NCI-H446 (cell line): ENCODE measurements at regions not wholly inside any gene's neighbourhood (a gene's known extent, or its start where the extent isn't known, plus 50 kb on each side); places are given as distances from the start of the nearest gene placed in this dataset.
"Not testable (repeated sequence)": the region's sequence is repeated elsewhere in the genome, so short reads cannot be mapped to it uniquely, and the experiment has no call there.

Experiments
- DNase-seq, 2 experiments: peaks; one replicate each; lab custom pipeline; 2025; lab: John Stamatoyannopoulos, UW

DNA sequence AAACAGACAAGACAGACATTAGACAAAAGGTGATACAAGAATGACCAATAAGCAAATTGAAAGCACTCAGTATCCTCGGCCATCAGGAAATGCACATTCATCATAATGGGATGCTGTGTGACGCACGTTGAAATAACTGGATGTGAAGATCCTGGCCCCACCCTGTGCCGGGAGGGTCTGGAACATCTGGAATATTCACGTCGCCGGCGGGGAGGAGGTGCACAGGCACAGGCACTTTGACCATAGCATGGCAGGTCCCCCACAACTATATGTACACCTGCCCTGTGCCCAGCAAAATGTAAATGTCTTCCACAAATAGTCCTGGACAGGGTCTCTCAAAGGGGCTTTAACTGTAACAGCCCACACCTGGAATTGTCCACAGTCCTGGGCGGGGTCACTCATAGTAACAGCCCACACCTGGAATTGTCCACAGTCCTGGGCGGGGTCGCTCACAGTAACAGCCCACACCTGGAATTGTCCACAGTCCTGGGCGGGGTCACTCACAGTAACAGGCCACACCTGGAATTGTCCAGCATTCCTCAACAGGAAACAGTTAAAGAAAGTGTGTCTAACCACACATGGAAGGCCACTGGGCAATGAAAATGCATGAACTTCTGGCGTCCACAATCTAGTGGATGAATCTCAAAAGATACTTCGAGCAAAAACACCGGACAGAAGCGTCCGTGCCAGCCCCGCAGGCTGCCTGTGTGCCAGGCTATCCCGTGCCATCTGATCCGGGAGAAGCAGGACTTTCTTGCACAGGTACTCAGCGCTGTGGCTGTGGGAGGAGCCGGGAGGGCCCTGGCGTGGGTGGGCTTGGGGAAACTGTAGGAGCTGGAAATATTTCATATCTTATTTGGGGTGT lies 113.4 kb downstream of the RTP5 start:
- no peak for DNase-seq

DNA sequence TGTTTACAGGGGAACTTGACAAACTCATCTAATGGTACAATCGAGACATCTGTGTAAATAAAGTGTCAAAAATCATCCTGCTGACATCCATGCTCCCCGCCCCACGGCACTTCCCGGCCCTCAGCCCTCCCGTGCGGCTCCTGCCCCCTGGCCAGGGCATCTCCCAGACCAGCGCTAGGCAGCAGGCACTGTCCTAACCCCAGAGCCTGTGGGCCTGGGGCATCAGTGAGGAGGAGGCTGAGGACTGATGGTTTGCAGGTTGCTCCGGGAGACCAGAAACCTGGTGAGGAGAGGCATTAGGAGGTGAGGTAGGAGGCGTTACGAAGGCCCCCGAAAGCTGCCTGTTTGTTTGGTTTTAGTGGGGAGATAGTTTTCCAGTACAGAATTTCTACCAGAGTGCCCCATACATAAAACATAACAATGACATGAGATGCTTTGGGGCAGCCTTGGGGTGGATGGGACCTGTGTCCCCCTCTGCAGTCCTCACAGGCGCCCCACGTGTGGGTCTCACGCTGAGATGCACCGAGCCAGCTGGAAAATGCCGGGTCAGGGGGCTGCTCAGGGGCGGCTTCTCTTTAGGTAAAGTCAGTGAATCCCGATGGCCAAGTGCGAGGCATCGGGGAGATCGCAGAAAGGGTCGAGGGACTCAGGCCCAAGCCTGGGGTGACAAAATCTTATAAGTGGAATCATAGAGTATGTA lies 114.2 kb downstream of the RTP5 start:
- no peak for DNase-seq

DNA sequence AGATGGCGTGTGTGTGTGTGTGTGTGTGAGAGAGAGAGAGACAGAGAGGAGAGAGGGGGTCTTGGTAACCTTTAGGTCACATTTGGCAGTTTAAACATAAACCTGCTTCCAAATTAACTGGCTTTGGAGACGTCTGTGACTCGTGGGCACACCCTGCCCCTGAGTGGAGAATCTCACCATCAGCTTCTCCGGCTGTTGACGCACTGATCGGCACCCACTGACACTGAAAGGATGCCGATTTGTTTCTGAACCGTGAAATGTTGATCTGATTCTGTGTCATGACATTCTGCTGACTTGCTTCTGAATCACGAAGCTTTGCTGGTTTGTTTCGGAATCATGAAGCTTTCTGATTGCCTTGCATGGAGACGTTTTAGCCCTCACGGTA lies 114.7 kb downstream of the RTP5 start:
- no peak for DNase-seq

DNA sequence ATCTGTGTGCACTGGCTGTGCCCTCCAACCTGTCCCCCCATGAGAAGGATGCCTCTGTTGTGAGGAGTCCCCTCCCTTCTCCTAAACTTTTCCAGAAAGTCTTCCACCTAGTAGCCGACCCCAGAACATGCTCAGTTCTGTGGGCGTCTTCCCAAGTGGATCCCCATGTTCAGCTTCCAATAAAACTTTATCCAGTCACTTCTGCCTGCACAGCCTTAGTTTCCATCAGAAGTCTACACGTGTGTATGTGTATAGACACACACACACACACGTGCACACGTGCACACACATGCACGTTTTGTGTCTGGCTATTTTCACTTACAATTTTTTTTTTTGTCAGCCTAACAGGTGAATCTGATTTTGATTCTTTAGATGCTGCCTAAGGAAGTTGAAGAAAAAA lies 115.1 kb downstream of the RTP5 start:
- no peak for DNase-seq

DNA sequence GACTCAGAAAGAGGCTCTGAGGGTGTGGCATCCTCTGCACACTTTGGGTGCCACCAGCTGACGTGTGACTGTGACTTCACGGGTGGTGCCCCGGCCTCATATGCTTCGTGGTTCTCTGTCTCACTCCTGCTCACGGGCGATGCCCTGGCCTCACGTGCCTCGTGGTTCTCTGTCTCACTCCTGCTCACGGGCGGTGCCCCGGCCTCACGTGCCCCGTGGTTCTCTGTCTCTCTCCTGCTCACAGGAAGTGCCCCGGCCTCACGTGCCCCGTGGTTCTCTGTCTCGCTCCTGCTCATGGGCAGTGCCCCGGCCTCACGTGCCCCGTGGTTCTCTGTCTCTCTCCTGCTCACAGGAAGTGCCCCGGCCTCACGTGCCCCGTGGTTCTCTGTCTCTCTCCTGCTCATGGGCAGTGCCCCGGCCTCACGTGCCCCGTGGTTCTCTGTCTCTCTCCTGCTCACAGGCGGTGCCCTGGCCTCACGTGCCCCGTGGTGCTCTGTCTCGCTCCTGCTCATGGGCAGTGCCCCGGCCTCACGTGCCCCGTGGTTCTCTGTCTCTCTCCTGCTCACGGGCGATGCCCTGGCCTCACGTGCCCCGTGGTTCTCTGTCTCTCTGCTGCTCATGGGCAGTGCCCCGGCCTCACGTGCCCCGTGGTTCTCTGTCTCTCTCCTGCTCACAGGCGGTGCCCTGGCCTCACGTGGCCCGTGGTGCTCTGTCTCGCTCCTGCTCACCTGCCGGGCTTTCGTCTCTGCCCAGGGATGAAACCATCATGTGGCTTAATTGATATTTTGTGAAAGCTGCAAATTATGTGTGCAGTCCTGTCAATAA lies 115.8 kb downstream of the RTP5 start:
- DNase-seq, result not testable (repeated sequence)

DNA sequence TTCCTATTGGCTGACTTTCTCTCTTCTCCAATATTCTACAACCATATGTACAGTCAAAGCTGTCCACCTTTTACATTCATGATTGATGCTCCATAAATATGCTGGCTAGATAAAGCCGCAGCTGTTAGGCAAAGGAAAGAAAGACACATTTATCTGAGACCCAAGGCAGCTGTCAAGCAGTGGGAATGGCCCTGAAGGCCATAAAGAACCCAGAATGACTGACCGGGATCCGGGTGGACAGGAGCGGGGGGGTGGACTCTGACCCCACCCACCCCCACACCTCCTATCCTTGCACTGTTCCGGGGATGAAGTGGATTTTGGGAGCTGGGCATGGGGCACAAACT lies 116.4 kb downstream of the RTP5 start:
- DNase-seq, result no peak

DNA sequence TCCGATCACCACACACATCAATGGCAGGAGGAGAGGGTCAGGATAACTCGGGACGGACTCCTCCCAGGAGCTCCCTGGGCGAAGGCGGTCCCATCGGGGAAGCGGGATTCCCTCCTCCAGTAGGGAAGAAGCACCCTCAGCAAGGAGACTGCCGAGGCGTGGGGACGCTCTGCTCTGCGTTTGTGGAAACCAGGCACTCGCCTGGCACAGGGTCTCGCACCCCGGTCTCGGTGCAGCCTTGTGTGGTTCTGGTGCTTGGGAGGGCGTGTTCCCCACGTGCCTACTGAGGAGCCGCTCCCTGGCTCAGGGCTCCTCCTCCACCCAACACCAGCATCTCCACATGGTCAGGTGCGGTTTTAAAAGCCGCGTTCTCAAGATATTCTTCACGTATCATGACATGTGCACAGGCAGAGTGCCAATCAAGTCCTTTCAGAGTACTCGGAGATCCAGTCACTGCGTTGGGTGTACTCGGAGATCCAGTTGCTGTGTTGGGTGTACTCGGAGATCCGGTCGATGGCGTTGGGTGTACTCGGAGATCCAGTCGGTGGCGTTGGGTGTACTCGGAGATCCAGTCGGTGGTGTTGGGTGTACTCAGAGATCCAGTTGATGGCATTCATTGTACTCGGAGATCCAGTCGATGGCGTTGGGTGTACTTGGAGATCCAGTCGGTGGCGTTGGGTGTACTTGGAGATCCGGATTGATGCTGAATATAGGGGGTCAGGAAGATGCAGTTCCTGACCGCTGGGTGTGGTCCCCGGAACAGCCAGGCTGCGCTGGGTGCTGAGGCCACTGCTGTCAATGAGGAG lies 117.5 kb downstream of the RTP5 start:
- DNase-seq, result no peak

DNA sequence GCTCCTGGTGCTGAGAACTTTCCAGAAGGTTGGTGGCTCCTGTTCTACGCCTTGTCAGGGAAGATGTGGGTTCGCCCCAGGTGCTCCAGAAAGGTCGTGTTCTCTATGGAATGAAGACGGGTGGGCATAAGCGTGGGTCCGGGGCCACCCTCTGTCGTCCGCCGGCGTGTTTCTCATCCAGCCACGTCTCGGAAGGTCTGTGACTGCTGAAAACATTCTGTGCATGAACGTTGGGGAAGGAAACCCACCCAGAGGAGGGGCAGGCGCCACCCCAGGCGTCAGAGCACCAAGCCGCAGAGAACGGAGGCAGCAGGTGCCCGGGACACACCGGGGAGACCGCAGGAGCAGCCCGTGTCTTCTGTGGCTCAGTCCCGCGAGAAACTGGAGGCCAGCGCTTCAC lies 118.2 kb downstream of the RTP5 start:
- DNase-seq, result no peak

DNA sequence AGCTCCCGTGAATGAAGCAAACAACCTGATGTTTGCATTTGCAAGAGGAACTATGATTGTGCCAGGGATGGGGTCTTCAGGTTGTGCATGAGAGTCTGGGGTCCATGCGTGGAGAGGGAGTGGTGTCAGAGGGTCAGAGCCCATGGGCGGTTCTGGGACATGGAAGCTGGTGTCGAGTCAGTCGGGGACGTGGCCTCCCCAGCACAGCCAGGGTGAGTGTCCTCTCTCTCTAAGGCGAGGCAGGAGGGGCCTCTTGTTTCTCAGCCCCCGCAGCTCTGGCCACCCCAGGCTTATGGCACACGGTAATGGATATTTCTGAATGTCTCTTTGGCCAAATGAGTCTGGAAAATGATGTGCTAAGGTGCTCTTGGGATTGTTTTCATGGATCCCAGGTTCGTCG lies 118.6 kb downstream of the RTP5 start:
- DNase-seq, result no peak

DNA sequence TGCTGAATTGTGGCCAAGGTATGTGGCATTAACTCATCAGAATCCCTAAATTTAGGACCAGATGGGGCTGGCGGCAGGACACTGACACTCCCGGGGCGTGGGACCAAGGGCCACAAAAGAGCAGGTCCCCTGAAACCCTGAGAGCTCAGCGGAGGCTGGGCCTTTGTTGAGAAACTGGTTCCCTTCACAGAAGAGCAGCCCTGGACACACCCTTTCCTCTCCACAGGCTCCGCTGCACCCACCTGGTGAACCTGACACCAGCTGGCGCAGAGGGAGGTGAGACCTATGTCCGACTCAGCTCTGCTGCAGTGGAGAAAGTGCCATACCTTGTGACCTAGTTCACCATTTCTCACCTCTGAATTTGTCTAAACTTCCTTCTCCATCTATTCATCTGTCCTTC lies 119.5 kb downstream of the RTP5 start:
- DNase-seq, result no peak

DNA sequence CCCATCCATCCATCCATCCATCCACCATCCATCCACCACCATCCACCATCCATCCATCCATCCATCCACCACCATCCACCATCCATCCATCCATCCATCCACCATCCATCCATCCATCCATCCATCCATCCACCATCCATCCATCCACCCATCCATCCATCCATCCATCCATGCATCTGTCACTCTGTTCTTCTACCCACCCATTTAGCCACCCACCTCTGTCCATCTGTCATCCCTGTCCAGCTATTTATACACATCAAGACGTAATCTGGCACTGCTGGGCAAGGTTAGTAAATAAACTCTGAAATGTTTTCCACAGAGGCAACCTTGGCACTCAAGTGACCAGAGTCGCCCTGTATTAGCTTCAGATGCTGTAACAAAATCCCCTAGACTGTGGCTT lies 120.9 kb downstream of the RTP5 start:
- DNase-seq, result no peak

DNA sequence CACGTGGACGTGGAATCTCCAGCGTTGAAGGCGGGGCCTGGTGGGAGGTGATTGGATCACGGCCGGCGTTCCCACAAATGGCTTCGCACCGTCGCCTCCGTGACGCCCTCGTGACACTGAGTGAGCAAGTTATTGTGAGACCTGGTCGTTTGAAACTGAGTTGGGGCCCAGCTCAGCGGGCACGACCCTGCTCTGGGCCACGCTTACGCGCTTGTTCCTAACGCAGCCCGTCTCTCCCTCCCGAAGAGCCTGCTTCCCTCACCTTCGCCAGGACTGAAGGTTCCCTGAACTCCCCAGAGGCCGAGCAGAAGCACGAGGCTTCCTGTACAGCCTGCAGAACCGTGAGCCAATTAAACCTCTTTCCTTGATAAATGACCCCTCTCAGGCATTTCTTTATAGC lies 121.8 kb downstream of the RTP5 start:
- no peak for DNase-seq

DNA sequence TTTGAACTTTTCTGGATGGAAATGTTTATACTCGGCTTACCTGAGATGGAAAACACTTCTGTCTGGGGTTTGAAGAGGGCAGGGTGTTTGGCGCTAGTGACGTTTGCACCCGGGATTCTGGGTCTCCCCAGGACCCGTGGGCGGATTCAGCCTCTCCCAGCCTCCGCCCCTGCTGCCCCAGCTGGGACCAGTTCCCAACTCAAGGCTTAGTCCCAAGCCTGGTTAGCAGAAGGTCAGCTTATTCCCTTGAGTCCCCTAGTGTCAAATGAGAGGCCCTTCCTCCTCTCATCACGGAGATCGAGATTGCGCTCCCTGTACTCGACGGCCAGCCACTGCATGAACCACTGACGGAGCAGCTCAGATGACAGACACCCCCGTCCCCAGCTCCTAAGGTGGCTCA lies 123.2 kb downstream of the RTP5 start:
- no peak for DNase-seq

DNA sequence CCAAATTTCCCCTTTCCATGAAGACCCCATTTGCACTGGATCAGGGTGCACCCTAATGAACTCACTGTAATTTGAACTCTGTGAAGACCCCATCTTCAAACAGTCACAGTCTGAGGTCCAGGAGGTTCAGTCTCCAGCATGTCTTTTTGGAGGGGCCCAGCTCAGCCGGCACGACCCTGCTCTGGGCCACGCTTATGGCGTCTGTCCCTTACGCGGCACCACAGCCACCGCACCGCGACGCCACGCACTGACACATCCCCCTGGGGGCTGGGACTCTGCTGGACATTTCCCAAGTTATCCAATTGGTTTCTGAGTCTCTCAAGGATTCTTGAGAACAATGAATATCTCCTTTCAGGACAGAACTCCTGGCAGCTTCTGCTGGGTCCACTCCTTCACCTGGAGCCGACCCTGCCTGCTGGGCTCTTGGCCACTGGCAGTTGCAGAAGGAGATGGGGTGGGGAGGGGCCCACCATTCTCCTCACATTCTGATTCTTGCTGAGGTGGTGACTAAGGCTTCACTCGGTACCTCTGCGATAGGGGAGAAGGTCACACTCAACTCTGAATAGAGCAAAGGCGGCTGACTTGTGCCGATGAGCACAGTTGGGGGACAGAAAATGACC lies 124.0 kb downstream of the RTP5 start:
- no peak for DNase-seq

DNA sequence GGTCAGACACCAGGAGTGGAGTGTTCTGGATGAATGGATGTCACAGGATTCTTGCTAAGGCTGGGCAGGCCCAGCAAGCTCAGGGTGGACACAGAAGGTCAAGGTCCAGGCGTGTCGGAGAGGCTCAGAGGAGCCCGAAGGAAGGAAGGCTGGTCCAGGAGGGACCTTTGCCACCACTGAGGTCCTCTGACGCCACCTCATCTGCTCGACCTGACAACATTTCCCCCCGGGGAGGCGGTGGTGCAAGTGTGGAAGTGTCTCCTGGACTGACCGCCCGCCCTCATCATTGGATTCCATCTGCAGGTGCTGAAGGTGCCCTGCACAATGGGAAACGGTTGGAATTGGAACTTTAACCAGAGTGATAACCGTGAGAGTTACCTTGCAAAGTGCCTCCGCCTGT lies 124.6 kb downstream of the RTP5 start:
- no peak for DNase-seq

DNA sequence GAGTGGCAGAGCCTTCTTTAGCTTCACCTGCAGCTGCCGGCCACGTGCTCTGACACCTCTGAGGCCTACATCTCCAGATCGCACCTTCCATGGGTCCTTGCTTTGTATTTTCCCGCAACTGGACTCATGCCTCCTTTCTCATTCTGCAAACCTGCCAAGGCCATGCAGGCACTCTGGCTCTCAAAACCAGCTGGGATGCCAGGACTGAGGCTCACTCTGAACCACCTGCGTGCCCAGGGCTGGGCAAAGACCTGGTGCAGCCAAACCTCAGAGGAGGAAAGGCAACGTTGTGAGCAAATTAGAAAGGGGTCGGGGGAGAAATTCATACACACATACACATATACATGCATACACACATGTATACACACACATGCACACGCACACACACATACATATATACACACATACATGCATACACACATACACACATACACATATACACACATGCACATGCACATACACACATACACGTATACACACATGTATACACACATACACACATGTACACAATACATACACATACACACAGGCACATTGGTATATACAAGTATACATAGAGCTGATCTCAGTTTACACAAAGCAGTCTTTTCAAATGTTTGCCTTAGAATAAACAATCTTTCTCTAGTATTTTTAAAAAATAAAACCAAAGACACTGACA lies 125.2 kb downstream of the RTP5 start:
- no peak for DNase-seq

DNA sequence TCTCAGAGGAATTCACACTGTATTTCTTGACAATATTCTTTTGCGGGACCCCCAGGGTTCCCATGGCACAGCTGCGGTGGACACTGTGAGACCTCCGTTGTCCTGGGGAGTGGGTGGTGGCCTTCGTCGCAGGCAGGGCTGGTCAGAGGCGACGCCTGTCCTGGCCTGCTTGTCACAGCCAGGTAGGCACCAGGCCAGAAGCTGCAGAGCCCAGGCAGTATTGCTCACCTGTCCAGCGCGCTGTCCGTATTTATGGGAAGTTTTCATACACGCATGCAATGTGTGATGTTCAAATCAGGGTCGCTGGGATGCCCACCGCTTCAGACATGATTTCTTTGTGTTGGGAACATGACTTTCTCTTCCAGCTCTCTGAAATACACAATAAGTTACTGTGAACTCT lies 126.6 kb downstream of the RTP5 start:
- no peak for DNase-seq

DNA sequence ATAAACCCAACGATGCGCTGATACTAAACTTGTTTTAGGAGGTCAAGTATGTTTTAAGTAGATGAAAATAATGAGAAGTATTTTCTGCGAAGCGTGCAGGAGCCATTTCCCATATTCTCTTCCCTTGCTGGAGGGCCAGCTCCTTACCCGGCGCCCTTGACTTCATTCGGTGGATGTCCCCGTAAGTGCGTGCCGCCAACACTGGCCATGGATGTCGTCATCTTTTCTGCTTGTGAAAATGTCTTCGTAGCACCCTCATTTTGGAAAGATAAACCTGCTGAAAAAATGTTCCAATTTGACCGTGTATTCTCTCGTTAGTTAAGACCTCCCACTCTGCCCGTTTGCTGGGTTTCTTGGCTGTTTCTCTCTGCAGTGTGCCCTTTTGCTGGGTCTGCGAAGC lies 127.5 kb downstream of the RTP5 start:
- no peak for DNase-seq

DNA sequence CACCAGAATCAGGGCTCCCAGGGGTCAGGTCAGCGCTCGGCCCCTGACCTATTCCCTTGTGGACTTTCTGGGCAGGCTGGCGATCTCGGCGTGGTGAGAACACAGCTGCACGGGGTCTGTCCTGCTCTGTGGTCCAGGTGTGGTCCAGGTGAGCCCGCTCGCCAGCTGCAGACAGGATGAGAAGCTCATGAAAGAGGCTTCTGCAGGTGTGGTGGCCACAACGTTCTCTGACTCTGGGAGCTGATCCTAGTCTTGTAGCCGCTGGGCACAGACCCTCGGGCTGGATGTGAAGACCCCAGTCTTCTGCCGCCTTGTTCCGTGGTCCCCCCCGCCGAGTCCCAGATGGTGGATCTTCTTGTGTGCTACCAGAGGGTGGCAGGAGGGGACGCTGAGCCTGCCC lies 129.7 kb downstream of the RTP5 start:
- DNase-seq, result no peak

DNA sequence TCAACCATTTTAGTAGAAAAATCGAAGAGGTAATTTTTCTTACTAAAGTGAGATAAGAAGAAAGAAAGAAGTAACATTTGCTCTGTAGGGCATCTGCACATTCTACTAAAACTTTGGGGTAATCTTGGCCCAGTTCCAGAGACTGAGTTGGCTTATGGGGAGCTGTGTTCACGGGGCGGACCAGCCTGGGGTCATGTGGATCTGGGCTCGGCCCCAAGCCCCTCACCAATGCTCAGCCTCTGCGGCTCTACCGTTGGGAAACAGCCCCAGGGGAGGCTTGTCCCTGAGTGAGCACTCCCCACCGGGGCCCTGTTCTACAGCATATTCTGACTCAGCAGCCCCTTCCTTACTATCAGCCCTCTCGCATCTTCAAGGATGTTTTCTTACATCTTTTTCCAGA lies 132.3 kb downstream of the RTP5 start:
- no peak for DNase-seq

DNA sequence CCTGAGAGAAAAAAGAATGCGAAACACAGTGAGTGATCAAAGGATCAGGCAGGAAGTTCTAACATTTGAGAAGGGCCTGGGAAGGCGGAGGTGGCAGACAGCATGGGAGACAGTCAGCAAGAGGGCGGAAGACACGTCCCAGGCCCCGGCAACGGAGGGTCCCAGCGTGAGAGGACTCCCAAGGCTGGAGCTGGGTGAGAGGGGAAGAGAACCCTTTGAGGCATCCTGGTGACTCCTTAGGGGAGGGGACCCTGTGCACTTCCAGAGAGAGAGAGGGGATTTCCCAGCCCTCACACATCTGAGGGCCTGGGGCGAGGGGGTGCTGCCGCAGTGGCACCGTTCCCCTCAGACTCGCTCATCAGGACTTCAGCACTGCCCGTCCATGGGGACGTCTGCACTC lies 133.4 kb downstream of the RTP5 start:
- DNase-seq, result no peak
